Activated CD4-positive, alpha-beta T cell treated with anti-CD3 and anti-CD28 coated beads, Interleukin-2, amount 50 U/mL, for 48 hours (primary cell): ENCODE measurements at regions not wholly inside any gene's neighbourhood (a gene's known extent, or its start where the extent isn't known, plus 50 kb on each side); places are given as distances from the start of the nearest gene placed in this dataset.

Experiments used
- DNase-seq, 2 experiments: peaks; one replicate each; pipeline ENCODE4 v3.0.0-alpha.2; 2020

- peak; percentile 49 to 62 for DNase-seq
Measured at GRCh38 chr7:50208378-50208982, 96.0 kb upstream of the IKZF1 start.

- no peak for DNase-seq
Measured at GRCh38 chr7:50207686-50208255, 96.7 kb upstream of the IKZF1 start.

GRCh38 chr7:50207251-50207564, 97.3 kb upstream of the IKZF1 start:
- DNase-seq = no peak

- DNase-seq = peak; percentile 63 to 70
Measured at GRCh38 chr7:50206453-50207250, 97.9 kb upstream of the IKZF1 start.

GRCh38 chr7:50205011-50205410, 99.5 kb upstream of the IKZF1 start:
- DNase-seq = no peak

GRCh38 chr7:50204581-50204980, 99.9 kb upstream of the IKZF1 start:
- DNase-seq = no peak

GRCh38 chr7:50203521-50203920, 101.0 kb upstream of the IKZF1 start:
- no peak for DNase-seq

GRCh38 chr7:50202052-50202555, 102.4 kb upstream of the IKZF1 start:
- no peak for DNase-seq

- no peak for DNase-seq
Measured at GRCh38 chr7:50199824-50200223, 104.7 kb upstream of the IKZF1 start.

GRCh38 chr7:50197549-50197948, 104.5 kb upstream of the ZPBP start:
- peak; percentile 75 to 83 for DNase-seq

GRCh38 chr7:50196719-50197118, 103.7 kb upstream of the ZPBP start:
- no peak for DNase-seq

- no peak for DNase-seq
Measured at GRCh38 chr7:50190776-50191175, 97.7 kb upstream of the ZPBP start.

- no peak for DNase-seq
Measured at GRCh38 chr7:50189371-50189770, 96.3 kb upstream of the ZPBP start.

GRCh38 chr7:50185951-50186682, 93.1 kb upstream of the ZPBP start:
- no peak for DNase-seq

GRCh38 chr7:50185208-50185607, 92.2 kb upstream of the ZPBP start:
- no peak for DNase-seq

GRCh38 chr7:50184271-50184990, 91.4 kb upstream of the ZPBP start:
- DNase-seq = no peak

- no peak for DNase-seq
Measured at GRCh38 chr7:50182759-50183158, 89.7 kb upstream of the ZPBP start.

- DNase-seq = no peak
Measured at GRCh38 chr7:50181081-50181480, 88.0 kb upstream of the ZPBP start.

- DNase-seq = no peak
Measured at GRCh38 chr7:50178166-50178565, 85.1 kb upstream of the ZPBP start.

GRCh38 chr7:50174948-50175347, 81.9 kb upstream of the ZPBP start:
- DNase-seq = no peak

- no peak for DNase-seq
Measured at GRCh38 chr7:50166997-50167965, 74.2 kb upstream of the ZPBP start.
